ENCODE measurements at regions not wholly inside any gene's neighbourhood (a gene's known extent, or its start where the extent isn't known, plus 50 kb on each side); places are given as distances from the start of the nearest gene placed in this dataset.

- BruUV-seq (replicated peaks): no TSS peak
- Histone ChIP-seq H3K4me1 (ENCODE audit: insufficient read depth, low read length) (0 out of 2 replicates have a peak, but pooled peaks cover 5% of the 10 kb centered on the region), H3K9ac (ENCODE audit: insufficient read depth, low read depth, low read length) (no peak overlapping the region), H3K27ac (ENCODE audit: extremely low read length, insufficient read depth, low read length) (no peak overlapping the region), H4K20me1 (ENCODE audit: insufficient read depth, low read length) (no peaks in the 10 kb centered on the region), H3K27me3 (ENCODE audit: control insufficient read depth in 1 of 2, insufficient read depth in 2 of 2, low read length in 2 of 2) (no peaks in the 10 kb centered on the region; a peak in 1 of 5 replicates), H3K36me3 (replicated peaks in 1 of 2; ENCODE audit: control insufficient read depth in 1 of 2, insufficient read depth in 2 of 2, low read length in 2 of 2) (no peaks in the 10 kb centered on the region), H2AFZ (ENCODE audit: low read length) (no peak overlapping the region), H3K4me3 (replicated peaks in 1 of 3; ENCODE audit: insufficient read depth in 1 of 3, low read depth in 2 of 3, low read length in 3 of 3) (no peak overlapping the region), H3K9me3 (ENCODE audit: low read length) (no peaks in the 10 kb centered on the region), H3K79me2 (ENCODE audit: insufficient read depth, low read length) (no peaks in the 10 kb centered on the region), H3K4me2 (ENCODE audit: low read depth, low read length) (no peak overlapping the region)
- DNase-seq (ENCODE audit: low spot score) (no peak), ATAC-seq (no peak), FAIRE-seq (no peak)
- 75% methylated on average over 2 of the region's 2 CpGs for WGBS (ENCODE audit: low lambda C conversion rate)
- intact Hi-C loops (cut with micrococcal nuclease; ENCODE audit: unreplicated experiment) (no loop called here), in situ Hi-C loops (cut with HindIII; ENCODE audit: extremely low pct_ligation_motif_present, low pct_unique_long_range_greater_than_20kb) (no loop called here)
- CTCF ChIA-PET (ENCODE audit: low intra/inter-chr PET ratio, low total read pairs): no interaction called here
- POLR2A ChIA-PET: no interaction called here
- TF ChIP-seq NCOA2 (CRISPR knock-in tag; IDR thresholded peaks at IDR 0.05): no peak
- no peak for TF ChIP-seq ZNF713 (CRISPR knock-in tag; IDR thresholded peaks at IDR 0.05)
- TF ChIP-seq ZNF710 (CRISPR knock-in tag; IDR thresholded peaks at IDR 0.05; ENCODE audit: borderline replicate concordance): no peak
- TF ChIP-seq ZNF546 (CRISPR knock-in tag; conservative IDR thresholded peaks at IDR 0.05): no peak
- TF ChIP-seq SAFB2 (CRISPR knock-in tag; IDR thresholded peaks at IDR 0.05; ENCODE audit: borderline replicate concordance, low read depth): no peak
- TF ChIP-seq CSRNP2 (CRISPR knock-in tag; conservative IDR thresholded peaks at IDR 0.05; ENCODE audit: low read depth): no peak
- TF ChIP-seq SRSF1 (optimal IDR thresholded peaks at IDR 0.05; ENCODE audit: low read depth, low read length): no peak
- no peak for TF ChIP-seq RXRA (CRISPR knock-in tag; IDR thresholded peaks at IDR 0.05)
- no peak for TF ChIP-seq HINFP (CRISPR knock-in tag; IDR thresholded peaks at IDR 0.05; ENCODE audit: low read depth)
- TF ChIP-seq DNMT1 (CRISPR knock-in tag; IDR thresholded peaks at IDR 0.05): no peak
- TF ChIP-seq ZNF446 (CRISPR knock-in tag; IDR thresholded peaks at IDR 0.05): no peak
- no peak for TF ChIP-seq ZNF580 (CRISPR knock-in tag; IDR thresholded peaks at IDR 0.05; ENCODE audit: borderline replicate concordance, low read depth)
- TF ChIP-seq NR2F6 (IDR thresholded peaks at IDR 0.05): no peak
- no peak for TF ChIP-seq NR2F6 (CRISPR knock-in tag; IDR thresholded peaks at IDR 0.05)
- no peak for TF ChIP-seq AGO2 (optimal IDR thresholded peaks at IDR 0.05; ENCODE audit: low read depth, low read length)
- TF ChIP-seq ZNF777 (CRISPR knock-in tag; IDR thresholded peaks at IDR 0.05): no peak
- TF ChIP-seq DMAP1 (CRISPR knock-in tag; IDR thresholded peaks at IDR 0.05): no peak
These were observed 114.9 kb upstream of the DPT start for GRCh38 chr1:168843950-168844349.
